ENCODE measurements at regions not wholly inside any gene's neighbourhood (a gene's known extent, or its start where the extent isn't known, plus 50 kb on each side); places are given as distances from the start of the nearest gene placed in this dataset.
A peak's percentile ranks its signal among the peaks of the same experiment; 100 is the strongest.

DNA sequence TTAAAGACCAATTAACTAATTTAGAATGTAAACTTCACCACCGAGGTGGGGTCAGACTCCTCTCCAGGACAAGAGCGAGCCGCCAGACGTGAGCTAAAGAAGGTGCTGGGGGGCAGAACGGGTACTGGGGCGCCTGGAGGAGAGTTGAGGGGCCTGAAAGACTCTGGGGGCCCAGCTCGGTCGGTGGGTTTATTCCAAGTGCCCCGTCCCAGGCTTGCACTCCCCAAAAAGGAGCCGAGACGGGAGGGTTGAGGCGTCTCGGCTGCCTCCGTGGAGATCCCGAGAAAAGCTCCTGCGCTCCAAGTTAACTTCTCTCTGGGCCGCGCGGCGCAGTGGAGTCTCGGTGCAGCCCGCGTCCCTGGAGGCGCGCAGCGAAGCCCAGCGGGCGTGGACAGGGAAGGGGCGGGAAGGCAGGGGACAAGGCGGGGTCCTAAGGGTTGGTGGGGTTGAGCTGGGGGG lies 553.3 kb downstream of the TFEC start:
- no peaks in the 10 kb centered on the region for H3K79me2 ChIP-seq (ENCODE audit: insufficient read depth)
- H3F3A ChIP-seq (ENCODE audit: insufficient read depth), result peaks cover under 1% of the 10 kb centered on the region; the same call in 1 of the 2 replicates
- H3K27me3 ChIP-seq (replicated peaks; ENCODE audit: insufficient read depth), result no peaks in the 10 kb centered on the region
- TF ChIP-seq EZH2phosphoT487 (IDR thresholded peaks at IDR 0.05; ENCODE audit: insufficient read depth, low read depth) (no peak), EZH2 (IDR thresholded peaks at IDR 0.05; ENCODE audit: insufficient read depth, poor library complexity, severe bottlenecking) (no peak)
- H3K9me2 ChIP-seq (ENCODE audit: insufficient read depth), result no peaks in the 10 kb centered on the region
- H3K4me2 ChIP-seq (ENCODE audit: unreplicated experiment), result peak overlapping the region; percentile 78
- peaks cover 14% of the 10 kb centered on the region for H3K4me1 ChIP-seq (ENCODE audit: insufficient read depth)
- no peaks in the 10 kb centered on the region for H3K9me3 ChIP-seq (ENCODE audit: low read depth)
- H2AFZ ChIP-seq, result peak overlapping the region; percentile 83
- no peak overlapping the region for H3K27ac ChIP-seq
- H4K20me1 ChIP-seq (ENCODE audit: insufficient read depth), result no peaks in the 10 kb centered on the region
- H3K36me3 ChIP-seq (ENCODE audit: low read depth), result no peaks in the 10 kb centered on the region
- DNase-seq, result peak; percentile 70
- peak overlapping the region; percentile 28 for H3K9ac ChIP-seq
- WGBS, 2 experiments (ENCODE audit: low coverage in 1 of 2, low lambda C conversion rate in 2 of 2, missing lambda C conversion rate in 2 of 2), result 3 to 5% methylated on average over 18 to 30 of the region's 30 CpGs
- H3K4me3 ChIP-seq, result peak overlapping the region; percentile 68
- in situ Hi-C loops (cut with MboI), result no loop called here

DNA sequence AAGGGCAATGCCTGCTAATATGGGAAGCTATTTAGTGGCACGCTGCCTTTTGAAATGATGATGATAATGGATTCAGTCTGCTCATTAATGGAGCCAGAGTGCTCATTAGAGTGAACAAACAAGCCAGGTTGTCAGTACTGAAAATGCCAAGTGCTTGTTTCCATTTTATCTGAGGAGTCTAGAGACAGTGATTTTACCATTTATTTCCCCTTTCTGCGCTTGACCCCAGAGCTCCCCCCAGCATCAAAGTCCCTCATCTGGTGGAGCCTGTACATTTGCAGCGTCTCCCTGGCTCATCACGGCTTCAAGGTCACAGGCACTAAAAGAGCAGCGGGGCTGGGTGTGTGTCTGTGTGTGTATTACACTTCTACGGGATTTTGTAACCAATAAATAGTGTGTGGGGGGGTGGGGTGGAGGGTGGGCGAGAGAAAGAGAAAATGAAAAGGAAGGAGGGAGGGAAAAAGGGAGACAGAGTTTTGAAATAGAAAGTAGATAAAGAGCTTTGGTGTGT lies 553.8 kb downstream of the TFEC start:
- peak overlapping the region; percentile 68 for H3K4me3 ChIP-seq
- H3K27me3 ChIP-seq (replicated peaks; ENCODE audit: insufficient read depth), result no peaks in the 10 kb centered on the region
- in situ Hi-C loops (cut with MboI), result no loop called here
- H4K20me1 ChIP-seq (ENCODE audit: insufficient read depth), result no peaks in the 10 kb centered on the region
- H3K9ac ChIP-seq, result peak overlapping the region; percentile 28
- peak overlapping the region; percentile 83 for H2AFZ ChIP-seq
- H3K9me2 ChIP-seq (ENCODE audit: insufficient read depth), result no peaks in the 10 kb centered on the region
- H3K4me1 ChIP-seq (ENCODE audit: insufficient read depth), result peaks cover 19% of the 10 kb centered on the region
- H3F3A ChIP-seq (ENCODE audit: insufficient read depth), result peaks cover 6% of the 10 kb centered on the region; the same call in 1 of the 2 replicates
- H3K27ac ChIP-seq, result no peak overlapping the region
- no peaks in the 10 kb centered on the region for H3K79me2 ChIP-seq (ENCODE audit: insufficient read depth)
- H3K4me2 ChIP-seq (ENCODE audit: unreplicated experiment), result peak overlapping the region; percentile 78
- peak; percentile 23 for DNase-seq
- no peaks in the 10 kb centered on the region for H3K36me3 ChIP-seq (ENCODE audit: low read depth)
- WGBS, 2 experiments (ENCODE audit: low coverage in 1 of 2, low lambda C conversion rate in 2 of 2, missing lambda C conversion rate in 2 of 2), result 11 to 30% methylated on average over 6 to 7 of the region's 7 CpGs
- TF ChIP-seq EZH2 (IDR thresholded peaks at IDR 0.05; ENCODE audit: insufficient read depth, poor library complexity, severe bottlenecking) (no peak), EZH2phosphoT487 (IDR thresholded peaks at IDR 0.05; ENCODE audit: insufficient read depth, low read depth) (no peak)
- H3K9me3 ChIP-seq (ENCODE audit: low read depth), result no peaks in the 10 kb centered on the region

DNA sequence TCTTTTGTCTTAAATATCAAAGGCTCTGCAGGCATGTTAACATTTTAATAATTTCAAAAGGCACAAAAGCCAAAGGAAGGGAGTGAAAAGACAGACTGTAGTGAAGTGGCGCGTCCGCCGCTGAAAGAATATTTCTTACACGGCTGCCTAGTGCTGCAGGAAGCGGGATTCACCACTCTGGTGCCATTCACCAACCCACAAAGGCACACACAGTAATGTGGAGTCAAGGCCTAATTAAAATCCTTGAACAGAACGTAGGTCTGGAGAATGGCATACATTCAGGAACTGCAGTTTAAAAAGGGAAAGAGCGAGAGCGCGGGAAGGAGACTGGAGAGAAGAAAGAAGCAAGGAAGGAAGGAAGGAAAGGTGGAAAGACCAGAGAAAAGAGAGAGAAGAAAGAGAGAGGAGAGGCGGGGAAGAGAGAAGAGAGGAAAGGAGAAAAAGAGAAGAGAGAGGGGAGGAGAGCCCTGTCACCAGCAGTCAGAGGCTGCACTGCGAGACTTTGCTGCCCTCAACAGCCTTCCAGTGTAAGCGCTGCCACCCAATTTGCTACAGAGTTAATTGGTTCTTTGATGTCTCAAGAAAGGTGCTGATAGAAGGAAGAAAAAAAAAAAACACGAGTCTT lies 554.0 kb downstream of the MDFIC start:
- H3F3A ChIP-seq (ENCODE audit: insufficient read depth), result peaks cover 7% of the 10 kb centered on the region; the same call in 1 of the 2 replicates
- TF ChIP-seq EZH2phosphoT487 (IDR thresholded peaks at IDR 0.05; ENCODE audit: insufficient read depth, low read depth) (no peak), EZH2 (IDR thresholded peaks at IDR 0.05; ENCODE audit: insufficient read depth, poor library complexity, severe bottlenecking) (no peak)
- H3K9me3 ChIP-seq (ENCODE audit: low read depth), result no peaks in the 10 kb centered on the region
- H3K36me3 ChIP-seq (ENCODE audit: low read depth), result no peaks in the 10 kb centered on the region
- H3K79me2 ChIP-seq (ENCODE audit: insufficient read depth), result no peaks in the 10 kb centered on the region
- 88 to 89% methylated on average over 14 of the region's 14 CpGs for WGBS, 2 experiments (ENCODE audit: low coverage in 1 of 2, low lambda C conversion rate in 2 of 2, missing lambda C conversion rate in 2 of 2)
- H4K20me1 ChIP-seq (ENCODE audit: insufficient read depth), result no peaks in the 10 kb centered on the region
- in situ Hi-C loops (cut with MboI), result no loop called here
- no peak overlapping the region for H3K27ac ChIP-seq
- H3K9me2 ChIP-seq (ENCODE audit: insufficient read depth), result no peaks in the 10 kb centered on the region
- H3K27me3 ChIP-seq (replicated peaks; ENCODE audit: insufficient read depth), result no peaks in the 10 kb centered on the region
- H3K4me3 ChIP-seq, result no peak overlapping the region
- H3K4me2 ChIP-seq (ENCODE audit: unreplicated experiment), result no peak overlapping the region
- no peak overlapping the region for H3K9ac ChIP-seq
- H2AFZ ChIP-seq, result no peak overlapping the region
- H3K4me1 ChIP-seq (ENCODE audit: insufficient read depth), result peaks cover 20% of the 10 kb centered on the region
- no peak for DNase-seq

DNA sequence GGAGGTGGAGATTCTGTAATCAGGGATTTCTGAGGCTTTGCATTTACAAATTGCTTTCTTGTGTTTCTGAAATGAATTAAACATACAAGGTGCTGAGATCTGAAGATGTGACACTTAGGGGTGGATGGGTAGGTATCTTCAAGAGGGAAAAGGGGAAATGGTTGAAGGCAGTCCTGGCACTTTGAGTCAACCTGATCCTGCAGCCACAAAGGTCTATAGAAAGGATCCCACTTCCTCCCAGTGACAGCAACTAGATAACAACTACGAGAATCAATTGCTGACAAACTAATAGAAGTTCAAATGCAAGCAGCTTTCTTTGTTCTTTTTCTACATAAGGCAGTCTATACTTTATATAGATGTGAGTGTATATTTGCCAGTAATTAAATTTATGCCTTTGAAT lies 553.3 kb downstream of the MDFIC start:
- Histone ChIP-seq H3K9me3 (ENCODE audit: low read depth) (no peaks in the 10 kb centered on the region), H3F3A (ENCODE audit: insufficient read depth) (peaks cover 7% of the 10 kb centered on the region; the same call in 1 of the 2 replicates), H3K4me3 (no peak overlapping the region), H3K9me2 (ENCODE audit: insufficient read depth) (no peaks in the 10 kb centered on the region), H3K27me3 (replicated peaks; ENCODE audit: insufficient read depth) (no peaks in the 10 kb centered on the region), H3K79me2 (ENCODE audit: insufficient read depth) (no peaks in the 10 kb centered on the region), H4K20me1 (ENCODE audit: insufficient read depth) (no peaks in the 10 kb centered on the region), H3K9ac (no peak overlapping the region), H3K36me3 (ENCODE audit: low read depth) (no peaks in the 10 kb centered on the region), H3K27ac (no peak overlapping the region), H2AFZ (no peak overlapping the region), H3K4me2 (ENCODE audit: unreplicated experiment) (no peak overlapping the region), H3K4me1 (ENCODE audit: insufficient read depth) (peaks cover 20% of the 10 kb centered on the region)
- no peak for DNase-seq
- TF ChIP-seq EZH2 (IDR thresholded peaks at IDR 0.05; ENCODE audit: insufficient read depth, poor library complexity, severe bottlenecking), result no peak
- no peak for TF ChIP-seq EZH2phosphoT487 (IDR thresholded peaks at IDR 0.05; ENCODE audit: insufficient read depth, low read depth)
- 94 to 95% methylated on average over 1 of the region's 1 CpG for WGBS, 2 experiments (ENCODE audit: low coverage in 1 of 2, low lambda C conversion rate in 2 of 2, missing lambda C conversion rate in 2 of 2)
- in situ Hi-C loops (cut with MboI), result no loop called here

Data from GM23248 (cell line).